K562 (cell line): ENCODE measurements at regions not wholly inside any gene's neighbourhood (a gene's known extent, or its start where the extent isn't known, plus 50 kb on each side); places are given as distances from the start of the nearest gene placed in this dataset.

Experiments used
- ARNT ChIP-seq, 2 experiments: fragments of 450-650 bp; IDR thresholded peaks; 2 replicates each; pipeline ENCODE4 v1.6.1; 2016; ENCODE audit warnings: mild to moderate bottlenecking in 1 of 2
- CTCF ChIP-seq, 3 experiments: IDR thresholded peaks in 2 of 3; conservative IDR thresholded peaks in 1 of 3; 2 replicates each; pipeline ENCODE4 v1.5.1; 2011 to 2012; ENCODE audit warnings: low read length in 3 of 3, mild to moderate bottlenecking in 3 of 3, control low read depth in 2 of 3, improper control_type of control experiment in 1 of 3, inconsistent platforms in 1 of 3, low read depth in 1 of 3, mixed read lengths in 1 of 3, moderate library complexity in 1 of 3; ENCODE audit not compliant: insufficient read depth in 2 of 3
- JUN ChIP-seq, 2 experiments: sonication (generic) in 1 of 2; formaldehyde crosslinking in 1 of 2; IDR thresholded peaks; 2 replicates each; pipeline versions ENCODE4 v1.6.1 to v1.8.0; 2012 to 2022; ENCODE audit warnings: borderline replicate concordance in 2 of 2, mild to moderate bottlenecking in 2 of 2, improper control_type of control experiment in 1 of 2, low read depth in 1 of 2, low read length in 1 of 2, missing genetic modification reagents in 1 of 2
- NCOA1 ChIP-seq: fragments of 450-650 bp; IDR thresholded peaks from 2 replicates; pipeline ENCODE4 v1.6.1; 2016; ENCODE audit warnings: low read depth
- POLR2AphosphoS5 ChIP-seq: IDR thresholded peaks from 2 replicates; pipeline ENCODE4 v1.6.1; 2011; ENCODE audit warnings: mild to moderate bottlenecking, low read depth, low read length, moderate library complexity; ENCODE audit not compliant: control insufficient read depth, insufficient read depth
- RAD21 ChIP-seq, 2 experiments: fragments of 250-450 bp in 1 of 2; fragments of 450-650 bp in 1 of 2; sonication (Bioruptor Pico) in 1 of 2; formaldehyde crosslinking in 1 of 2; IDR thresholded peaks in 1 of 2; conservative IDR thresholded peaks in 1 of 2; 2 replicates each; pipeline versions ENCODE4 v1.4.0 to v1.8.0; 2020 to 2022; ENCODE audit warnings: mild to moderate bottlenecking in 2 of 2, moderate library complexity in 1 of 2
- ZC3H4 ChIP-seq: sonication (generic); formaldehyde crosslinking; IDR thresholded peaks from 2 replicates; pipeline ENCODE4 v1.9.0; 2021; ENCODE audit warnings: missing genetic modification reagents, borderline replicate concordance

- TF ChIP-seq ZC3H4 (CRISPR knock-in tag), result no peak
- no peak for TF ChIP-seq JUN (IDR thresholded peaks at IDR 0.05; ENCODE audit: borderline replicate concordance, low read depth, low read length)
- no peak for TF ChIP-seq JUN (CRISPR knock-in tag; IDR thresholded peaks at IDR 0.05; ENCODE audit: borderline replicate concordance)
- TF ChIP-seq CTCF (IDR thresholded peaks at IDR 0.05 in 2 of 3, conservative IDR thresholded peaks at IDR 0.05 in 1 of 3; ENCODE audit: insufficient read depth in 2 of 3, low read depth in 1 of 3, low read length in 3 of 3), result no peak
- no peak for TF ChIP-seq POLR2AphosphoS5
- no peak for TF ChIP-seq ARNT (IDR thresholded peaks at IDR 0.05)
- no peak for TF ChIP-seq RAD21 (CRISPR knock-in tag; conservative IDR thresholded peaks at IDR 0.05 in 1 of 2, IDR thresholded peaks at IDR 0.05 in 1 of 2)
- no peak for TF ChIP-seq NCOA1
Measured at GRCh38 chr9:529731-530130, 311.8 kb upstream of the DMRT1 start.
